ENCODE measurements at regions not wholly inside any gene's neighbourhood (a gene's known extent, or its start where the extent isn't known, plus 50 kb on each side); places are given as distances from the start of the nearest gene placed in this dataset.
"Not testable (repeated sequence)": the region's sequence is repeated elsewhere in the genome, so short reads cannot be mapped to it uniquely, and the experiment has no call there.

DNA sequence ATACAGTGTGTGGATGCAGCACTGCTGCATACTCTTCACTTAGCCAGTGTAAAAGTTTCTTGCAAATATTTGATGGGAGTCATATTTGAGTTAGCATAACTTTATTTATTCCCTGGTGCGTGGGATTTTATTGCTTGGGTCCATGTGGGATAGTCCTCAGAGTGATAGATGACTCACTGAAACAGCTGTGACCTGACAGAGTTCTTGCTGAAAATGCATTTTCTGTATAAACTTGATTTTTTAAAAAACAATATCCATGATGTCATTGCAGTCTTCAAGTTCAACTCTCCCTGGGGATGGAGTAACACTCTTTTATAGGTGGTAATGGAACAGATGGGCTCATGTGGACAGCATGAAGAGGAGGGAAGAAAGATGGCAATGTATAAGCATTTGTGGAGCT lies 310.0 kb downstream of the PPP1R3A start:
- Histone ChIP-seq H3K4me2 (ENCODE audit: low read depth, low read length, poor library complexity, severe bottlenecking) (no peak overlapping the region), H2AFZ (ENCODE audit: low read length) (no peak overlapping the region), H3K4me3 (ENCODE audit: low read length, poor library complexity, severe bottlenecking) (no peak overlapping the region), H3K27me3 (ENCODE audit: insufficient read depth, low read length, poor library complexity, severe bottlenecking) (no peaks in the 10 kb centered on the region), H3K9me2 (replicated peaks; ENCODE audit: low read depth, low read length) (no peaks in the 10 kb centered on the region), H3F3A (ENCODE audit: low read depth) (no peaks in the 10 kb centered on the region), H3K4me1 (ENCODE audit: insufficient read depth, low read length, poor library complexity, severe bottlenecking) (no peaks in the 10 kb centered on the region), H3K36me3 (ENCODE audit: insufficient read depth, low read length) (no peaks in the 10 kb centered on the region), H3K79me2 (ENCODE audit: insufficient read depth, low read length) (no peaks in the 10 kb centered on the region), H4K20me1 (ENCODE audit: insufficient read depth, low read length, poor library complexity, severe bottlenecking) (no peaks in the 10 kb centered on the region), H3K9ac (ENCODE audit: low read depth, low read length, poor library complexity, severe bottlenecking) (no peak overlapping the region), H3K9me3 (ENCODE audit: insufficient read depth, low read depth, low read length) (no peaks in the 10 kb centered on the region)
- no peak for TF ChIP-seq EZH2phosphoT487 (IDR thresholded peaks at IDR 0.05; ENCODE audit: borderline replicate concordance)
- TF ChIP-seq, protein P1, sequence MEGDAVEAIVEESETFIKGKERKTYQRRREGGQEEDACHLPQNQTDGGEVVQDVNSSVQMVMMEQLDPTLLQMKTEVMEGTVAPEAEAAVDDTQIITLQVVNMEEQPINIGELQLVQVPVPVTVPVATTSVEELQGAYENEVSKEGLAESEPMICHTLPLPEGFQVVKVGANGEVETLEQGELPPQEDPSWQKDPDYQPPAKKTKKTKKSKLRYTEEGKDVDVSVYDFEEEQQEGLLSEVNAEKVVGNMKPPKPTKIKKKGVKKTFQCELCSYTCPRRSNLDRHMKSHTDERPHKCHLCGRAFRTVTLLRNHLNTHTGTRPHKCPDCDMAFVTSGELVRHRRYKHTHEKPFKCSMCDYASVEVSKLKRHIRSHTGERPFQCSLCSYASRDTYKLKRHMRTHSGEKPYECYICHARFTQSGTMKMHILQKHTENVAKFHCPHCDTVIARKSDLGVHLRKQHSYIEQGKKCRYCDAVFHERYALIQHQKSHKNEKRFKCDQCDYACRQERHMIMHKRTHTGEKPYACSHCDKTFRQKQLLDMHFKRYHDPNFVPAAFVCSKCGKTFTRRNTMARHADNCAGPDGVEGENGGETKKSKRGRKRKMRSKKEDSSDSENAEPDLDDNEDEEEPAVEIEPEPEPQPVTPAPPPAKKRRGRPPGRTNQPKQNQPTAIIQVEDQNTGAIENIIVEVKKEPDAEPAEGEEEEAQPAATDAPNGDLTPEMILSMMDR (conservative IDR thresholded peaks at IDR 0.05; ENCODE audit: low read length), result no peak

DNA sequence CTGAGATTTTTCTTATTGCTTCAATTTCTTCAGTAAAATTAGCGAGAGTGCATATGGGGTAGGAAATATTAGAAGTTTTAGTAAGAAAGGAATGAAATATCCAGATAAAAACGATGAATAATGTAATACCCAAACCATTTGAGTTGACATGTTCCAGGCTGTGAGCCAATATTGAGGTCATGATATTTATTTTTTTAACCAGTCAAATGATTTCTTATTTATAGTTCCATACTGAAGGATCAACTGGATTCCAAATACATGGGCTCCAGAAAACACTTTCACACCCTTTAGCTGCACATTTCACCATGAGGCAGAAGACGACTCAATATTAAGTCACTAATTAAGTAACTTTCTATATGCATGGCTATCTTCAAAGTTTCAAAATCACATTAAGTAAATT lies 312.5 kb downstream of the PPP1R3A start:
- H3K4me3 ChIP-seq (ENCODE audit: low read length, poor library complexity, severe bottlenecking), result no peak overlapping the region

DNA sequence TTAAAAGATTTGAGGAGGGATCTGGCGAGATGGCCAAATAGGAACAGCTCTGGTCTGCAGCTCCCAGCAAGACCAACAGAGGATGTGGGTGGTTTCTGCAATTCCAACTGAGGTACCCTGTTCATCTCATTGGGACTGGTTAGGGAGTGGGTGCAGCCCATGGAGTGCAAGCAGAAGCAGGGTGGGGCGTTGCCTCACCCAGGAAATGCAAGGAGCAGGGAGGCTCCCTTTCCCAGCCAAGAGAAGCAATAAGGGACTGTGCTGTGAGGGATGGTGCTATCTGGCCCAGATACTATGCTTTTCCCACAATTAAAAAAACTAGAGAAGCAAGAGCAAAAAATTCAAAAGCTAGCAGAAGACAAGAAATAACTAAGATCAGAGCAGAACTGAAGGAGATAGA lies 318.4 kb downstream of the PPP1R3A start:
- H3K36me3 ChIP-seq (ENCODE audit: insufficient read depth, low read length); H3K9me2 ChIP-seq (replicated peaks; ENCODE audit: low read depth, low read length); H2AFZ ChIP-seq (ENCODE audit: low read length); H3F3A ChIP-seq (ENCODE audit: low read depth); H3K4me2 ChIP-seq (ENCODE audit: low read depth, low read length, poor library complexity, severe bottlenecking); H3K27me3 ChIP-seq (ENCODE audit: insufficient read depth, low read length, poor library complexity, severe bottlenecking); H3K9me3 ChIP-seq (ENCODE audit: insufficient read depth, low read depth, low read length); H3K4me3 ChIP-seq (ENCODE audit: low read length, poor library complexity, severe bottlenecking); H3K9ac ChIP-seq (ENCODE audit: low read depth, low read length, poor library complexity, severe bottlenecking); H3K79me2 ChIP-seq (ENCODE audit: insufficient read depth, low read length); H4K20me1 ChIP-seq (ENCODE audit: insufficient read depth, low read length, poor library complexity, severe bottlenecking); H3K4me1 ChIP-seq (ENCODE audit: insufficient read depth, low read length, poor library complexity, severe bottlenecking): not testable (repeated sequence)

More for the DNA sequence above, 312.5 kb downstream of the PPP1R3A start:
- H3K4me2 ChIP-seq (ENCODE audit: low read depth, low read length, poor library complexity, severe bottlenecking), result no peak overlapping the region
- no peak overlapping the region for H3K9ac ChIP-seq (ENCODE audit: low read depth, low read length, poor library complexity, severe bottlenecking)
- no peaks in the 10 kb centered on the region for H3K79me2 ChIP-seq (ENCODE audit: insufficient read depth, low read length)
- peaks cover 5% of the 10 kb centered on the region; the same call in 1 of the 2 replicates for H3K9me3 ChIP-seq (ENCODE audit: insufficient read depth, low read depth, low read length)
- no peaks in the 10 kb centered on the region for H3K36me3 ChIP-seq (ENCODE audit: insufficient read depth, low read length)
- H4K20me1 ChIP-seq (ENCODE audit: insufficient read depth, low read length, poor library complexity, severe bottlenecking), result no peaks in the 10 kb centered on the region
- H3K4me1 ChIP-seq (ENCODE audit: insufficient read depth, low read length, poor library complexity, severe bottlenecking), result no peaks in the 10 kb centered on the region
- no peaks in the 10 kb centered on the region for H3K9me2 ChIP-seq (replicated peaks; ENCODE audit: low read depth, low read length)
- no peak for TF ChIP-seq EZH2phosphoT487 (IDR thresholded peaks at IDR 0.05; ENCODE audit: borderline replicate concordance)
- TF ChIP-seq, protein P1 (conservative IDR thresholded peaks at IDR 0.05; ENCODE audit: low read length), result no peak
- H3K27me3 ChIP-seq (ENCODE audit: insufficient read depth, low read length, poor library complexity, severe bottlenecking), result no peaks in the 10 kb centered on the region
- no peak overlapping the region for H2AFZ ChIP-seq (ENCODE audit: low read length)
- no peaks in the 10 kb centered on the region for H3F3A ChIP-seq (ENCODE audit: low read depth)

DNA sequence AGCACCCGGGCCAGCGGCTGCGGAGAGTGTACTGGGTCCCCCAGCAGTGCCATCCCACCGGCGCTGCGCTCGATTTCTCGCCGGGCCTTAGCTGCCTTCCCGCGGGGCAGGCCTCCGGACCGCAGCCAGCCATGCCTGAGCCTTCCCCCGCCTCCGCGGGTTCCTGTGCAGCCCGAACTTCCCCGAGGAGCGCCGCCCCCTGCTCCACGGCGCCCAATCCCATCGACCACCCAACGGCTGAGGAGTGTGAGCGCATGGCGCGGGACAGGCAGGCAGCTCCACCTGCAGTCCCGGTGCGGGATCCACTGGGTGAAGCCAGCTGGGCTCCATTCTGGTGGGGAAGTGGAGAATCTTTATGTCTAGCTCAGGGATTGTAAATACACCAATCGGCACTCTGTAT lies 325.4 kb downstream of the PPP1R3A start:
- not testable (repeated sequence) for H3K79me2 ChIP-seq (ENCODE audit: insufficient read depth, low read length); H3K4me2 ChIP-seq (ENCODE audit: low read depth, low read length, poor library complexity, severe bottlenecking); H3F3A ChIP-seq (ENCODE audit: low read depth); H2AFZ ChIP-seq (ENCODE audit: low read length); H3K36me3 ChIP-seq (ENCODE audit: insufficient read depth, low read length); H3K9ac ChIP-seq (ENCODE audit: low read depth, low read length, poor library complexity, severe bottlenecking); H3K27me3 ChIP-seq (ENCODE audit: insufficient read depth, low read length, poor library complexity, severe bottlenecking); H4K20me1 ChIP-seq (ENCODE audit: insufficient read depth, low read length, poor library complexity, severe bottlenecking); H3K9me2 ChIP-seq (replicated peaks; ENCODE audit: low read depth, low read length); H3K9me3 ChIP-seq (ENCODE audit: insufficient read depth, low read depth, low read length); H3K4me3 ChIP-seq (ENCODE audit: low read length, poor library complexity, severe bottlenecking)
- H3K4me1 ChIP-seq (ENCODE audit: insufficient read depth, low read length, poor library complexity, severe bottlenecking), result peaks cover 17% of the 10 kb centered on the region

DNA sequence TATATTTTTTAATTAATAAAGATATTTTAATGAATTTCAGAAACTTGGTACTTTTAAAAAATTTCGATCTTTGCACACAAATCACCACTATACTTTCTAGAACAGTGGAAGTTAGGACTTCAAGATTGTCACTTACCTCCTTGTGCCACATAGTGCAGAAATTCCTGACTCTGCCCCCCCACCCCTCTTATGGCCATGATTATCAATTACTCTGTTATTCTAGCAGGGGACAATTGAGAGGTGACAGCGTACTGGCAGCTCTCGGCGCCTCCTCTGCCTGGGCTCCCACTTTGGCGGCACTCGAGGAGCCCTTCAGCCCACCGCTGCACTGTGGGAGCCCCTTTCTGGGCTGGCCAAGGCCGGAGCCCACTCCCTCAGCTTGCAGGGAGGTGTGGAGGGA lies 325.9 kb downstream of the PPP1R3A start:
- H3K4me2 ChIP-seq (ENCODE audit: low read depth, low read length, poor library complexity, severe bottlenecking); H3K4me3 ChIP-seq (ENCODE audit: low read length, poor library complexity, severe bottlenecking); H3K79me2 ChIP-seq (ENCODE audit: insufficient read depth, low read length); H3K27me3 ChIP-seq (ENCODE audit: insufficient read depth, low read length, poor library complexity, severe bottlenecking); H3K9me2 ChIP-seq (replicated peaks; ENCODE audit: low read depth, low read length); H3K9me3 ChIP-seq (ENCODE audit: insufficient read depth, low read depth, low read length); H2AFZ ChIP-seq (ENCODE audit: low read length); H3K36me3 ChIP-seq (ENCODE audit: insufficient read depth, low read length); H4K20me1 ChIP-seq (ENCODE audit: insufficient read depth, low read length, poor library complexity, severe bottlenecking); H3K9ac ChIP-seq (ENCODE audit: low read depth, low read length, poor library complexity, severe bottlenecking); H3F3A ChIP-seq (ENCODE audit: low read depth): not testable (repeated sequence)
- H3K4me1 ChIP-seq (ENCODE audit: insufficient read depth, low read length, poor library complexity, severe bottlenecking), result peaks cover 23% of the 10 kb centered on the region
